AG09309 (cell line): ENCODE measurements at regions not wholly inside any gene's neighbourhood (a gene's known extent, or its start where the extent isn't known, plus 50 kb on each side); places are given as distances from the start of the nearest gene placed in this dataset.

Experiments used
- DNase-seq: peaks from one replicate; pipeline ENCODE4 v3.0.0-alpha.2; 2010; ENCODE audit warnings: low read depth
- H3K4me3 ChIP-seq: 2 replicates; pipeline ENCODE4 v1.5.1; 2011; ENCODE audit warnings: mild to moderate bottlenecking, low read depth, low read length, moderate library complexity; ENCODE audit not compliant: control insufficient read depth
- CTCF ChIP-seq: IDR thresholded peaks from 2 replicates; pipeline ENCODE4 v1.5.1; 2011; ENCODE audit warnings: mild to moderate bottlenecking, low read depth, low read length, inconsistent platforms; ENCODE audit not compliant: insufficient read depth, control insufficient read depth; ENCODE audit errors: missing control alignments

- DNase-seq = no peak
- H3K4me3 ChIP-seq = no peak overlapping the region
- no peak for TF ChIP-seq CTCF
Observed at GRCh38 chr2:196242131-196242620, 70.8 kb upstream of the STK17B start.

DNA sequence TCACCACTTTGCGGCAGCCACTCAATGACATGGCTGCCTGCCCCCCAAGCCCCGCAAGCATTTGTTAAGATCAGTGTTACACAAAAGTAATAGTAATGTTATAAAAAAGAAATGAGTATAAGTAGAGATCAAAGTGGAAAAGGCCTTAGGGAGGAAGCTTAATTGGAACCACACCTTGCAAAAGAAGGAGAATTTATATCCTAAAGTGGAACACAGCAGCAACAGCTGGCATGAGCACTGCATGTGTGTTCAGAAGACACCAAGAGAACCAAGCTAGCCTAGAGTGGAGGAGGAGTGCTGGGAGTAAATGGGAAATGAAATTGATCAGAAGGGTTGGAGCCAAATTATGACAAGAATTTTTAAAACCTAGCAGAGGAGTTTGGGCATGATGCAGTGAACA, 73.1 kb upstream of the STK17B start:
- TF ChIP-seq CTCF = no peak
- no peak for DNase-seq
- H3K4me3 ChIP-seq = no peak overlapping the region

GRCh38 chr2:196244966-196245365, 73.6 kb upstream of the STK17B start:
- TF ChIP-seq CTCF = no peak
- DNase-seq = no peak
- no peak overlapping the region for H3K4me3 ChIP-seq

DNA sequence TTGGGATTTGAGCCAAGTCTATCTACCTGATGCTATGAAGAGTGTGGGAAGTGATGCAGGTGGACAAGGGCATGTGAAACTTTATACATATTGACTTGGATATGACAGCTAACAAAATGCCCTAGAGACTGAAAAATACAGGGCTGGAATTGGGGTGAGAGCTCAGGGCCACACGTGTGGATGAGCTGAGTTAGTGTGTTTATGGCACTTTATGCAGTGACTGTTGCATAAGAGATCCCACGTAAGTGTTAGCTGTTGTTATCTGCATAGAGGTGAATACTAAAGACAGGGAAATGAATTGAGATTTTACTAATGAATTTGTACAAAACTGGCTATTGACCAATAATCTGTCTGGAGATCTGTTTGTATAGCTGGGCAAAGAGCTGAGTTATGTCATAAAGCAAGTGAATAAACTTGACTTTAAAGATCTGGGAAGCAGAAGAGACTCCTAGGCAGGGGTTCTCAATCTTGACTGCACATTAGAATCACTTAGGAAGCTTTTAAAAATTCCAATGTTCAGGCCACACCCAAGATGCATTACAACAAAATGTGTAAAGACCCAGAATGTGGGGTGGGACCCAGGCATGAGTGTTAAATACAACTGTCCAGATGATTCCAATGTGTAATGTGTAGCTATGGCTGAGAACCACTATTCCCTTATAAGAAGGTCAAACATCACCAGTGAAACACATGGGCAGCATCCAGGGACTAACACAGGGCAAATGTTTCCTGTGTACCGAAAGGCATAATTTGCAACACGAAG, 74.2 kb upstream of the STK17B start:
- H3K4me3 ChIP-seq = no peak overlapping the region
- TF ChIP-seq CTCF = no peak
- no peak for DNase-seq

GRCh38 chr2:196247114-196247975, 76.0 kb upstream of the STK17B start:
- DNase-seq = no peak
- H3K4me3 ChIP-seq = no peak overlapping the region
- TF ChIP-seq CTCF = no peak

GRCh38 chr2:196247976-196248280, 76.5 kb upstream of the STK17B start:
- TF ChIP-seq CTCF = no peak
- no peak for DNase-seq
- H3K4me3 ChIP-seq = no peak overlapping the region
